H9 (cell line): ENCODE measurements at regions not wholly inside any gene's neighbourhood (a gene's known extent, or its start where the extent isn't known, plus 50 kb on each side); places are given as distances from the start of the nearest gene placed in this dataset.

Experiments
- DNase-seq: peaks from one replicate; pipeline ENCODE4 v3.0.0-alpha.2; 2017
- H2AFZ ChIP-seq: one replicate; pipeline ENCODE4 v1.6.1; 2013; ENCODE audit warnings: mild to moderate bottlenecking, low read length, control low read depth, moderate library complexity
- H2AK5ac ChIP-seq: 2 replicates; pipeline ENCODE4 v1.6.1; 2013; ENCODE audit warnings: low read length, control low read depth, mixed read lengths; ENCODE audit not compliant: insufficient read length
- H2BK120ac ChIP-seq: one replicate; pipeline ENCODE4 v1.6.1; 2013; ENCODE audit warnings: low read depth, mild to moderate bottlenecking, low read length, control low read depth, inconsistent platforms; ENCODE audit not compliant: poor library complexity, severe bottlenecking
- H2BK12ac ChIP-seq: 2 replicates; pipeline ENCODE4 v1.6.1; 2013; ENCODE audit warnings: low read length, control low read depth, mixed read lengths, low read depth; ENCODE audit not compliant: insufficient read length
- H2BK15ac ChIP-seq: 2 replicates; pipeline ENCODE4 v1.6.1; 2013; ENCODE audit warnings: low read depth, low read length, control low read depth
- H2BK20ac ChIP-seq: one replicate; pipeline ENCODE4 v1.6.1; 2013; ENCODE audit warnings: low read depth, mild to moderate bottlenecking, low read length, control low read depth, inconsistent platforms; ENCODE audit not compliant: poor library complexity, severe bottlenecking
- H2BK5ac ChIP-seq: 2 replicates; pipeline ENCODE4 v1.6.1; 2013; ENCODE audit warnings: low read length, control low read depth, mixed read lengths; ENCODE audit not compliant: insufficient read length
- H3K14ac ChIP-seq: 2 replicates; pipeline ENCODE4 v1.6.1; 2013; ENCODE audit warnings: low read length, control low read depth; ENCODE audit not compliant: insufficient read depth
- H3K18ac ChIP-seq: 2 replicates; pipeline ENCODE4 v1.6.1; 2013; ENCODE audit warnings: low read depth, mild to moderate bottlenecking, mixed read lengths, low read length, control low read depth; ENCODE audit not compliant: insufficient read length
- H3K23ac ChIP-seq: 2 replicates; pipeline ENCODE4 v1.6.1; 2013; ENCODE audit warnings: low read length, control low read depth, mixed read lengths, low read depth; ENCODE audit not compliant: insufficient read length
- H3K23me2 ChIP-seq: 2 replicates; pipeline ENCODE4 v1.6.1; 2013; ENCODE audit warnings: low read depth, mild to moderate bottlenecking, mixed read lengths, low read length, control low read depth; ENCODE audit not compliant: insufficient read length, poor library complexity, severe bottlenecking
- H3K27ac ChIP-seq: 2 replicates; pipeline ENCODE4 v1.5.1; 2013; ENCODE audit warnings: low read length, control low read depth, mixed read lengths, low read depth; ENCODE audit not compliant: insufficient read length
- H3K27me3 ChIP-seq: 2 replicates; pipeline ENCODE4 v1.6.1; 2013; ENCODE audit warnings: low read length, control low read depth, inconsistent platforms; ENCODE audit not compliant: insufficient read depth
- H3K4ac ChIP-seq: 2 replicates; pipeline ENCODE4 v1.6.1; 2013; ENCODE audit warnings: low read depth, mild to moderate bottlenecking, control low read depth, inconsistent platforms, low read length, moderate library complexity
- H3K4me1 ChIP-seq: 2 replicates; pipeline ENCODE4 v1.6.1; 2013; ENCODE audit warnings: low read length, control low read depth, inconsistent platforms; ENCODE audit not compliant: insufficient read depth
- H3K4me2 ChIP-seq: 2 replicates; pipeline ENCODE4 v1.6.1; 2013; ENCODE audit warnings: low read length, control low read depth, mixed read lengths; ENCODE audit not compliant: insufficient read length, insufficient read depth
- H3K56ac ChIP-seq: 2 replicates; pipeline ENCODE4 v1.6.1; 2013; ENCODE audit warnings: low read depth, mild to moderate bottlenecking, mixed read lengths, low read length, control low read depth; ENCODE audit not compliant: insufficient read length
- H3K79me1 ChIP-seq: 2 replicates; pipeline ENCODE4 v1.6.1; 2013; ENCODE audit warnings: low read depth, mild to moderate bottlenecking, moderate library complexity, low read length, control low read depth, inconsistent platforms; ENCODE audit not compliant: insufficient read depth, poor library complexity, severe bottlenecking
- H3K79me2 ChIP-seq: 2 replicates; pipeline ENCODE4 v1.6.1; 2013; ENCODE audit warnings: low read length, control low read depth, inconsistent platforms; ENCODE audit not compliant: insufficient read depth
- H3K9ac ChIP-seq: 2 replicates; pipeline ENCODE4 v1.6.1; 2013; ENCODE audit warnings: low read length, control low read depth, mixed read lengths; ENCODE audit not compliant: insufficient read length; ENCODE audit errors: extremely low read depth
- H3K9me3 ChIP-seq: one replicate; pipeline ENCODE4 v1.6.1; 2013; ENCODE audit warnings: low read depth, low read length, inconsistent platforms; ENCODE audit not compliant: control insufficient read depth
- H3T11ph ChIP-seq: one replicate; pipeline ENCODE4 v1.6.1; 2013; ENCODE audit warnings: mild to moderate bottlenecking, low read length, control low read depth, inconsistent platforms
- H4K20me1 ChIP-seq: one replicate; pipeline ENCODE4 v1.6.1; 2013; ENCODE audit not compliant: control insufficient read depth, insufficient read length, insufficient read depth
- H4K5ac ChIP-seq: 2 replicates; pipeline ENCODE4 v1.6.1; 2013; ENCODE audit warnings: low read depth, mild to moderate bottlenecking, mixed read lengths, low read length, control low read depth; ENCODE audit not compliant: insufficient read length
- H4K8ac ChIP-seq: replicated peaks from 2 replicates; pipeline ENCODE4 v1.6.1; 2013; ENCODE audit warnings: low read length, control low read depth, mixed read lengths, low read depth; ENCODE audit not compliant: insufficient read length
- H4K91ac ChIP-seq: 2 replicates; pipeline ENCODE4 v1.6.1; 2013; ENCODE audit warnings: low read depth, mild to moderate bottlenecking, moderate library complexity, mixed read lengths, low read length, control low read depth; ENCODE audit not compliant: insufficient read length
- H3K27ac Mint-ChIP-seq, 3 experiments: 2 replicates in 2 of 3; 3 replicates in 1 of 3; pipeline ENCODE4 v1.8.0; 2020 to 2021; ENCODE audit warnings: mixed read lengths in 3 of 3, mild to moderate bottlenecking in 1 of 3, moderate library complexity in 1 of 3
- H3K27me3 Mint-ChIP-seq: 2 replicates; pipeline ENCODE4 v1.8.0; 2021; ENCODE audit warnings: low read depth, mild to moderate bottlenecking, moderate library complexity, mixed read lengths
- H3K36me3 Mint-ChIP-seq, 3 experiments: 2 replicates in 2 of 3; 3 replicates in 1 of 3; pipeline ENCODE4 v1.8.0; 2020 to 2021; ENCODE audit warnings: low read depth in 3 of 3, mixed read lengths in 3 of 3; ENCODE audit not compliant: insufficient read depth in 1 of 3
- H3K4me1 Mint-ChIP-seq, 2 experiments: 2 replicates each; pipeline ENCODE4 v1.8.0; 2020; ENCODE audit warnings: mixed read lengths in 2 of 2
- H3K4me3 Mint-ChIP-seq, 2 experiments: 2 replicates in 1 of 2; 3 replicates in 1 of 2; pipeline ENCODE4 v1.8.0; 2020 to 2021; ENCODE audit warnings: mild to moderate bottlenecking in 2 of 2, mixed read lengths in 2 of 2, moderate library complexity in 1 of 2
- H3K9me3 Mint-ChIP-seq, 2 experiments: 2 replicates in 1 of 2; 3 replicates in 1 of 2; pipeline ENCODE4 v1.8.0; 2020; ENCODE audit warnings: mild to moderate bottlenecking in 2 of 2, mixed read lengths in 2 of 2, moderate library complexity in 1 of 2
- WGBS: extraction: QIAGEN DNeasy Blood & Tissue Kit; methylation state at CpG from one replicate; pipeline ENCODE4 v1.1.7; 2013; ENCODE audit warnings: missing lambda C conversion rate, low lambda C conversion rate, mixed read lengths; ENCODE audit not compliant: insufficient read length; ENCODE audit errors: extremely low coverage; 5-methylcytosine and 5-hydroxymethylcytosine counted together
- TF ChIP-seq, protein P1 (sequence below): fragments of 200-600 bp; sonication (generic); conservative IDR thresholded peaks from 3 replicates; pipeline ENCODE4 v1.8.0; 2021; ENCODE audit warnings: antibody characterized with exemption, mild to moderate bottlenecking

DNA sequence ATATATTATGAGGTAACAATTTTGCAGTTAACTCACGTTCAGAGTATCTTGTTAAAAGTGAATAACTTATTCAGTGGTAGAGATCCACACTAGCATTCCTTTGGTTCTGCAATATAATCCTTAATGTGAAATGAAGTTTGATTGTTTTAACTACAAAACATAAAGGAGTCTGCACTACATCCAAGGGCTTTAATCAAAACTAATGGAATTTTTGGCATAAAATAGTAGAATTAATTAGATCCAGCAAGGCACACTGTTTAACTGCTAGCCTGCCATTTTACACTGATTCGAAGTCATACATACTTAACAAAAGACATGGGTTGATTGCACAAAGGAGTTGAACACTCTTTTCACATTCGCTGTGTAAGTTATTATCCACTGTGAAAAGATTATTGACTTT lies 263.0 kb upstream of the ROBO2 start:
- no peak overlapping the region for H3K18ac ChIP-seq
- H3K4me2 ChIP-seq, result no peak overlapping the region
- no peak overlapping the region for H3K4me3 Mint-ChIP-seq
- no peak overlapping the region for H2BK20ac ChIP-seq
- H3K36me3 Mint-ChIP-seq, result no peaks in the 10 kb centered on the region; a peak in 1 of 7 replicates
- H2AFZ ChIP-seq, result no peak overlapping the region
- H3K9ac ChIP-seq, result no peak overlapping the region
- H3K27ac Mint-ChIP-seq, result no peak overlapping the region
- H3K27me3 ChIP-seq, result no peaks in the 10 kb centered on the region
- no peaks in the 10 kb centered on the region for H3K23me2 ChIP-seq
- no peaks in the 10 kb centered on the region for H3K4me1 ChIP-seq
- H4K91ac ChIP-seq, result no peak overlapping the region
- H3K4ac ChIP-seq, result no peak overlapping the region
- no peak overlapping the region for H3K56ac ChIP-seq
- H2BK12ac ChIP-seq, result no peak overlapping the region
- H3K4me1 Mint-ChIP-seq, result no peaks in the 10 kb centered on the region
- DNase-seq, result no peak
- H2BK120ac ChIP-seq, result no peak overlapping the region
- H3K79me1 ChIP-seq, result no peaks in the 10 kb centered on the region
- H3K23ac ChIP-seq, result no peak overlapping the region
- H3K27me3 Mint-ChIP-seq, result no peaks in the 10 kb centered on the region
- H3K14ac ChIP-seq, result no peak overlapping the region
- H3K79me2 ChIP-seq, result no peaks in the 10 kb centered on the region
- no peak overlapping the region for H3T11ph ChIP-seq
- H4K5ac ChIP-seq, result no peak overlapping the region
- no peak overlapping the region for H2BK15ac ChIP-seq
- H3K27ac ChIP-seq, result no peak overlapping the region
- H4K8ac ChIP-seq, result no peak overlapping the region
- no peaks in the 10 kb centered on the region for H4K20me1 ChIP-seq
- H2BK5ac ChIP-seq, result no peak overlapping the region
- no CpG with 5 or more reads among the region's 3 CpGs for WGBS
- H3K9me3 Mint-ChIP-seq, result no peaks in the 10 kb centered on the region
- TF ChIP-seq, protein P1, sequence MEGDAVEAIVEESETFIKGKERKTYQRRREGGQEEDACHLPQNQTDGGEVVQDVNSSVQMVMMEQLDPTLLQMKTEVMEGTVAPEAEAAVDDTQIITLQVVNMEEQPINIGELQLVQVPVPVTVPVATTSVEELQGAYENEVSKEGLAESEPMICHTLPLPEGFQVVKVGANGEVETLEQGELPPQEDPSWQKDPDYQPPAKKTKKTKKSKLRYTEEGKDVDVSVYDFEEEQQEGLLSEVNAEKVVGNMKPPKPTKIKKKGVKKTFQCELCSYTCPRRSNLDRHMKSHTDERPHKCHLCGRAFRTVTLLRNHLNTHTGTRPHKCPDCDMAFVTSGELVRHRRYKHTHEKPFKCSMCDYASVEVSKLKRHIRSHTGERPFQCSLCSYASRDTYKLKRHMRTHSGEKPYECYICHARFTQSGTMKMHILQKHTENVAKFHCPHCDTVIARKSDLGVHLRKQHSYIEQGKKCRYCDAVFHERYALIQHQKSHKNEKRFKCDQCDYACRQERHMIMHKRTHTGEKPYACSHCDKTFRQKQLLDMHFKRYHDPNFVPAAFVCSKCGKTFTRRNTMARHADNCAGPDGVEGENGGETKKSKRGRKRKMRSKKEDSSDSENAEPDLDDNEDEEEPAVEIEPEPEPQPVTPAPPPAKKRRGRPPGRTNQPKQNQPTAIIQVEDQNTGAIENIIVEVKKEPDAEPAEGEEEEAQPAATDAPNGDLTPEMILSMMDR, result no peak
- H3K9me3 ChIP-seq, result no peaks in the 10 kb centered on the region
- no peak overlapping the region for H2AK5ac ChIP-seq
